K562 (cell line): ENCODE measurements at regions not wholly inside any gene's neighbourhood (a gene's known extent, or its start where the extent isn't known, plus 50 kb on each side); places are given as distances from the start of the nearest gene placed in this dataset.

ENCODE experiments used
- ATAC-seq: fragments of 200-7000 bp; cut with Tn5 transposase; 3 replicates; pipeline ENCODE4 v1.9.1; 2020; ENCODE audit warnings: moderate library complexity
- BruUV-seq: library from RNA; stranded (reverse); fragments of 400-500 nt; replicated peaks from 2 replicates; lab custom pipeline; 2021; lab: Mats Ljungman, UMichigan
- CTCF ChIA-PET: fragments of 300-600 bp; formaldehyde crosslinking; extraction: SDS; loops from one replicate; lab custom pipeline; 2021; ENCODE audit warnings: low intra/inter-chr PET ratio; lab: Yijun Ruan, JAX
- POLR2A ChIA-PET: fragments of 300-600, 350-650 bp; sonication (Branson Sonifier 250); formaldehyde crosslinking; extraction: SDS; loops from one replicate; lab custom pipeline; 2021; ENCODE audit warnings: antibody characterized with exemption, inconsistent platforms; lab: Yijun Ruan, JAX
- DNase-seq, 4 experiments: peaks; one replicate each; pipeline versions ENCODE4 v3.0.0 to v3.0.0-alpha.2; 2011 to 2018; ENCODE audit warnings: low spot score in 3 of 4, mixed read lengths in 3 of 4; ENCODE audit errors: extremely low read depth in 1 of 4
- FAIRE-seq: peaks from 2 replicates; lab custom pipeline; 2011; peaks lifted over from hg19 to GRCh38; lab: Jason Lieb, UNC
- H2AFZ ChIP-seq: 2 replicates; pipeline ENCODE4 v1.6.0; 2011; ENCODE audit warnings: low read depth, low read length, control low read depth, inconsistent platforms
- H3K27ac ChIP-seq: fragments of 200-600 bp; 3 replicates; pipeline ENCODE4 v1.8.0; 2011; ENCODE audit warnings: low read depth, mild to moderate bottlenecking, control low read depth, inconsistent platforms, low read length, moderate library complexity, mixed read lengths; ENCODE audit errors: extremely low read depth
- H3K27me3 ChIP-seq, 2 experiments: fragments of 300-600 bp in 1 of 2; 2 replicates in 1 of 2; 3 replicates in 1 of 2; pipeline versions ENCODE4 v1.6.0 to v1.8.0; 2011; ENCODE audit warnings: inconsistent platforms in 2 of 2, low read length in 2 of 2, mild to moderate bottlenecking in 1 of 2, mixed read lengths in 1 of 2, moderate library complexity in 1 of 2; ENCODE audit not compliant: control insufficient read depth in 2 of 2, insufficient read depth in 2 of 2
- H3K36me3 ChIP-seq: fragments of 300-600 bp; 3 replicates; pipeline ENCODE4 v1.8.0; 2011; ENCODE audit warnings: mild to moderate bottlenecking, low read length, inconsistent platforms; ENCODE audit not compliant: control insufficient read depth, insufficient read depth
- H3K4me1 ChIP-seq, 2 experiments: fragments of 200-600 bp in 1 of 2; replicated peaks in 1 of 2; 2 replicates in 1 of 2; 3 replicates in 1 of 2; pipeline versions ENCODE4 v1.5.1 to v1.8.0; 2011; ENCODE audit warnings: inconsistent platforms in 2 of 2, low read length in 2 of 2, mild to moderate bottlenecking in 1 of 2, mixed read lengths in 1 of 2, moderate library complexity in 1 of 2; ENCODE audit not compliant: control insufficient read depth in 2 of 2, insufficient read depth in 2 of 2
- H3K4me2 ChIP-seq: 2 replicates; pipeline ENCODE4 v1.6.1; 2011; ENCODE audit warnings: low read length, control low read depth, inconsistent platforms, mixed read lengths; ENCODE audit not compliant: insufficient read depth
- H3K4me3 ChIP-seq: fragments of 200-600 bp; sonication (generic), shearing (Covaris generic); 2 replicates; pipeline ENCODE4 v1.5.1; 2016; ENCODE audit warnings: control low read depth, inconsistent platforms
- H3K79me2 ChIP-seq: fragments of 200-600 bp; 3 replicates; pipeline ENCODE4 v1.8.0; 2011; ENCODE audit warnings: low read length, inconsistent platforms; ENCODE audit not compliant: control insufficient read depth, insufficient read depth
- H3K9ac ChIP-seq, 2 experiments: 2 replicates each; pipeline versions ENCODE4 v1.6.0 to v1.6.1; 2011; ENCODE audit warnings: low read depth in 2 of 2, low read length in 2 of 2, control low read depth in 1 of 2, inconsistent platforms in 1 of 2, mild to moderate bottlenecking in 1 of 2, mixed read lengths in 1 of 2; ENCODE audit not compliant: insufficient read depth in 1 of 2
- H3K9me1 ChIP-seq: one replicate; pipeline ENCODE4 v1.6.0; 2011; ENCODE audit warnings: inconsistent platforms, mild to moderate bottlenecking, low read length, moderate library complexity; ENCODE audit not compliant: control insufficient read depth, insufficient read depth
- H3K9me3 ChIP-seq: replicated peaks from 2 replicates; pipeline ENCODE4 v1.5.1; 2011; ENCODE audit warnings: low read depth, low read length, inconsistent platforms; ENCODE audit not compliant: control insufficient read depth, insufficient read depth
- H4K20me1 ChIP-seq: replicated peaks from 2 replicates; pipeline ENCODE4 v1.6.1; 2011; ENCODE audit warnings: low read length, inconsistent platforms, mixed read lengths; ENCODE audit not compliant: control insufficient read depth, insufficient read depth
- RBM39 ChIP-seq: fragments of 200-400 bp; formaldehyde crosslinking; optimal IDR thresholded peaks from 2 replicates; pipeline ENCODE3; 2018; ENCODE audit warnings: low read depth, low read length
- U2AF1 ChIP-seq: fragments of 200-400 bp; formaldehyde crosslinking; optimal IDR thresholded peaks from 2 replicates; pipeline ENCODE3; 2017; ENCODE audit warnings: mild to moderate bottlenecking, low read depth, low read length, moderate library complexity
- ZNF224 ChIP-seq: sonication (generic); formaldehyde crosslinking; IDR thresholded peaks from 2 replicates; pipeline ENCODE4 v1.8.0; 2022; ENCODE audit warnings: mild to moderate bottlenecking, missing genetic modification reagents
- WGBS: fragments of 100-300 bp; shearing (Covaris generic); methylation state at CpG from one replicate; pipeline ENCODE4 v1.1.6; 2016; ENCODE audit warnings: low coverage, mixed read lengths; ENCODE audit not compliant: insufficient coverage; ENCODE audit errors: missing lambda C conversion rate; 5-methylcytosine and 5-hydroxymethylcytosine counted together
- in situ Hi-C: fragments of 300-500 bp; cut with MboI; formaldehyde crosslinking; loops from 4 replicates; pipeline ENCODE4 v1.15.0; 2018; ENCODE audit warnings: inconsistent platforms, mixed read lengths
- intact Hi-C: fragments of 100-400 bp; cut with micrococcal nuclease; formaldehyde crosslinking; loops from 2 replicates; pipeline ENCODE4 v1.14.2; 2022
- TF ChIP-seq, protein P1 (sequence below): sonication (generic); formaldehyde crosslinking; IDR thresholded peaks from 2 replicates; pipeline ENCODE4 v1.8.0; 2022; ENCODE audit warnings: missing genetic modification reagents, mild to moderate bottlenecking, moderate library complexity, borderline replicate concordance
- TF ChIP-seq, protein P2 (sequence below), 3 experiments: fragments of 200-800 bp in 1 of 3; fragments of 250-450 bp in 1 of 3; fragments of 450-650 bp in 1 of 3; sonication (Bioruptor Pico) in 1 of 3; sonication (Bioruptor generic) in 1 of 3; formaldehyde crosslinking in 1 of 3; IDR thresholded peaks; 2 replicates each; pipeline versions ENCODE4 v1.6.1 to v1.8.0; 2016 to 2022; ENCODE audit warnings: mild to moderate bottlenecking in 2 of 3, missing genetic modification characterization in 2 of 3, missing compliant biosample characterization in 1 of 3, moderate library complexity in 1 of 3
- TF ChIP-seq, protein P3 (sequence below): fragments of 250-450 bp; sonication (Bioruptor Pico); IDR thresholded peaks from 2 replicates; pipeline ENCODE4 v1.4.0; 2020

DNA sequence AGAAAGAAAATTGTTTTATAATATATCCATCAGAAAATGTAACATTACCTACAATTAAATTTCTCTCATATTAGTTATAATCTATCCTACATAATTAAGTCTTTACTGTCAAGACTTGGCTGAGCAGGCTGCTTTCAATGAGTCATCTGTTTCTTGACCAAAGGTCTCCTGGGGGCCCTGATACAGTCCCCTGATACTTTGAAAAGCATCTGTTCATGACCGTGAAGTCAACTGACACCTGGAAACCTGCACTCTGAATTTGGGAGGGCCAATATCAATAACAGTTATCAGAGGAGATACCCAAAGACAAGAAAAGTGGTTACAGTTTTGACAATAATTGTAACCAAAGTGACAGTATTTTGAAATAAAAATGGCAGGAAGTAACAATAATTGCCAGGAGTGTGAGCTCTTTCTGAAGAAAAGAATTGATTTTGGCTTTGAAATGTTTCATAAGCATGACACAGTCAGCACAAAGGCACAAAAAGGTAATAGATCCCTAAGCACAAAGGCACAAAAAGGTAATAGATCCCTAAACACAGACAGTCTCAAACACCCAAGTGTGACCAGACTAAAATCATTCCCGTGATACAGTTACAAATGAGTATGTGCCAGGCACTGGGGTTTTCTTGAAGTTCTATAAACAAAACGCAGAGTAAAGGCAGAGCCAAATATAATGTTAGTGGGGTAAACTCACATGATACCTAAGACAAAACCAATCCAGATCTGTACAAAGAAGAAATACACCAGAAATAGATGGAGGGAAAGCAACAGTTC lies 260.7 kb downstream of the PLOD2 start:
- H3K9me3 ChIP-seq = no peaks in the 10 kb centered on the region
- H3K9me1 ChIP-seq = no peaks in the 10 kb centered on the region
- no peak overlapping the region for H2AFZ ChIP-seq
- intact Hi-C loops = no loop called here
- H3K27me3 ChIP-seq = no peaks in the 10 kb centered on the region
- no peak overlapping the region for H3K4me2 ChIP-seq
- in situ Hi-C loops = no loop called here
- no peaks in the 10 kb centered on the region for H3K79me2 ChIP-seq
- H4K20me1 ChIP-seq = no peaks in the 10 kb centered on the region
- no peak overlapping the region for H3K9ac ChIP-seq
- FAIRE-seq = no peak
- ATAC-seq = no peak
- no peak overlapping the region for H3K27ac ChIP-seq
- WGBS = 0% methylated on average over 3 of the region's 3 CpGs
- DNase-seq = no peak
- TF ChIP-seq ZNF224 = no peak
- TF ChIP-seq, protein P1, sequence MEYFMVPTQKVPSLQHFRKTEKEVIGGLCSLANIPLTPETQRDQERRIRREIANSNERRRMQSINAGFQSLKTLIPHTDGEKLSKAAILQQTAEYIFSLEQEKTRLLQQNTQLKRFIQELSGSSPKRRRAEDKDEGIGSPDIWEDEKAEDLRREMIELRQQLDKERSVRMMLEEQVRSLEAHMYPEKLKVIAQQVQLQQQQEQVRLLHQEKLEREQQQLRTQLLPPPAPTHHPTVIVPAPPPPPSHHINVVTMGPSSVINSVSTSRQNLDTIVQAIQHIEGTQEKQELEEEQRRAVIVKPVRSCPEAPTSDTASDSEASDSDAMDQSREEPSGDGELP (CRISPR knock-in tag) = no peak
- TF ChIP-seq, protein P2, sequence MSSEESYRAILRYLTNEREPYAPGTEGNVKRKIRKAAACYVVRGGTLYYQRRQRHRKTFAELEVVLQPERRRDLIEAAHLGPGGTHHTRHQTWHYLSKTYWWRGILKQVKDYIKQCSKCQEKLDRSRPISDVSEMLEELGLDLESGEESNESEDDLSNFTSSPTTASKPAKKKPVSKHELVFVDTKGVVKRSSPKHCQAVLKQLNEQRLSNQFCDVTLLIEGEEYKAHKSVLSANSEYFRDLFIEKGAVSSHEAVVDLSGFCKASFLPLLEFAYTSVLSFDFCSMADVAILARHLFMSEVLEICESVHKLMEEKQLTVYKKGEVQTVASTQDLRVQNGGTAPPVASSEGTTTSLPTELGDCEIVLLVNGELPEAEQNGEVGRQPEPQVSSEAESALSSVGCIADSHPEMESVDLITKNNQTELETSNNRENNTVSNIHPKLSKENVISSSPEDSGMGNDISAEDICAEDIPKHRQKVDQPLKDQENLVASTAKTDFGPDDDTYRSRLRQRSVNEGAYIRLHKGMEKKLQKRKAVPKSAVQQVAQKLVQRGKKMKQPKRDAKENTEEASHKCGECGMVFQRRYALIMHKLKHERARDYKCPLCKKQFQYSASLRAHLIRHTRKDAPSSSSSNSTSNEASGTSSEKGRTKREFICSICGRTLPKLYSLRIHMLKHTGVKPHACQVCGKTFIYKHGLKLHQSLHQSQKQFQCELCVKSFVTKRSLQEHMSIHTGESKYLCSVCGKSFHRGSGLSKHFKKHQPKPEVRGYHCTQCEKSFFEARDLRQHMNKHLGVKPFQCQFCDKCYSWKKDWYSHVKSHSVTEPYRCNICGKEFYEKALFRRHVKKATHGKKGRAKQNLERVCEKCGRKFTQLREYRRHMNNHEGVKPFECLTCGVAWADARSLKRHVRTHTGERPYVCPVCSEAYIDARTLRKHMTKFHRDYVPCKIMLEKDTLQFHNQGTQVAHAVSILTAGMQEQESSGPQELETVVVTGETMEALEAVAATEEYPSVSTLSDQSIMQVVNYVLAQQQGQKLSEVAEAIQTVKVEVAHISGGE (CRISPR knock-in tag; IDR thresholded peaks at IDR 0.05) = no peak
- no peak for TF ChIP-seq U2AF1
- TF ChIP-seq, protein P3, sequence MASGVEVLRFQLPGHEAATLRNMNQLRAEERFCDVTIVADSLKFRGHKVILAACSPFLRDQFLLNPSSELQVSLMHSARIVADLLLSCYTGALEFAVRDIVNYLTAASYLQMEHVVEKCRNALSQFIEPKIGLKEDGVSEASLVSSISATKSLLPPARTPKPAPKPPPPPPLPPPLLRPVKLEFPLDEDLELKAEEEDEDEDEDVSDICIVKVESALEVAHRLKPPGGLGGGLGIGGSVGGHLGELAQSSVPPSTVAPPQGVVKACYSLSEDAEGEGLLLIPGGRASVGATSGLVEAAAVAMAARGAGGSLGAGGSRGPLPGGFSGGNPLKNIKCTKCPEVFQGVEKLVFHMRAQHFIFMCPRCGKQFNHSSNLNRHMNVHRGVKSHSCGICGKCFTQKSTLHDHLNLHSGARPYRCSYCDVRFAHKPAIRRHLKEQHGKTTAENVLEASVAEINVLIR (CRISPR knock-in tag) = no peak
- no peak for TF ChIP-seq RBM39
- ChIA-PET POLR2A (no interaction called here), CTCF (no interaction called here)
- no peak overlapping the region for H3K4me3 ChIP-seq
- H3K36me3 ChIP-seq = no peaks in the 10 kb centered on the region
- no peaks in the 10 kb centered on the region for H3K4me1 ChIP-seq
- BruUV-seq = no TSS peak
